ENCODE measurements at regions not wholly inside any gene's neighbourhood (a gene's known extent, or its start where the extent isn't known, plus 50 kb on each side); places are given as distances from the start of the nearest gene placed in this dataset.

DNA sequence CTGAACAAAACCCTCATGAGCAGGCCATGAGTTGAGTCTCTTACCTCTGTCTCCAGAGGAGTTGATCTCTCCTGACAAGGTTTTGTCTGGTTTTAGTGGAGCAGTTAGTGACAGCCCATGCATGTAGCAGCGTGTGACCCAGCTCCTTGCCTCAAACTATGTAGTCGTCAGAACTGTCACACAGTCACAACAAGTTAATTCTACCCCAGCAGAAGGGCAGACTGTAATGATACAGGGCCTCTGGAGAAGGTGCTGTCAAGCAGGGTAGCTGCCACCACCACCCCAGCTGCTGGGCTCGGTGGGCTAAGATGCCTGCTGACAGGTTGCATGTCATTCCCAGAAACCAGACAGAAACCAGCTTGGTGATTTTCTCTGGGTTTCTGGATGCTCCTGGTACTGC is 194.5 kb downstream of the PSAT1 start:
- TF ChIP-seq, protein P1, sequence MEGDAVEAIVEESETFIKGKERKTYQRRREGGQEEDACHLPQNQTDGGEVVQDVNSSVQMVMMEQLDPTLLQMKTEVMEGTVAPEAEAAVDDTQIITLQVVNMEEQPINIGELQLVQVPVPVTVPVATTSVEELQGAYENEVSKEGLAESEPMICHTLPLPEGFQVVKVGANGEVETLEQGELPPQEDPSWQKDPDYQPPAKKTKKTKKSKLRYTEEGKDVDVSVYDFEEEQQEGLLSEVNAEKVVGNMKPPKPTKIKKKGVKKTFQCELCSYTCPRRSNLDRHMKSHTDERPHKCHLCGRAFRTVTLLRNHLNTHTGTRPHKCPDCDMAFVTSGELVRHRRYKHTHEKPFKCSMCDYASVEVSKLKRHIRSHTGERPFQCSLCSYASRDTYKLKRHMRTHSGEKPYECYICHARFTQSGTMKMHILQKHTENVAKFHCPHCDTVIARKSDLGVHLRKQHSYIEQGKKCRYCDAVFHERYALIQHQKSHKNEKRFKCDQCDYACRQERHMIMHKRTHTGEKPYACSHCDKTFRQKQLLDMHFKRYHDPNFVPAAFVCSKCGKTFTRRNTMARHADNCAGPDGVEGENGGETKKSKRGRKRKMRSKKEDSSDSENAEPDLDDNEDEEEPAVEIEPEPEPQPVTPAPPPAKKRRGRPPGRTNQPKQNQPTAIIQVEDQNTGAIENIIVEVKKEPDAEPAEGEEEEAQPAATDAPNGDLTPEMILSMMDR (IDR thresholded peaks at IDR 0.05 in 4 of 5, conservative IDR thresholded peaks at IDR 0.05 in 1 of 5): no peak
- no peak for TF ChIP-seq POLR2A (IDR thresholded peaks at IDR 0.05)

Measured in gastrocnemius medialis (tissue), 4 donors.